GM12872 (cell line): ENCODE measurements at regions not wholly inside any gene's neighbourhood (a gene's known extent, or its start where the extent isn't known, plus 50 kb on each side); places are given as distances from the start of the nearest gene placed in this dataset.

ENCODE experiments used
- TF ChIP-seq, protein P1 (sequence below): IDR thresholded peaks from 3 replicates; pipeline ENCODE4 v1.5.1; 2011; ENCODE audit warnings: low read depth, mild to moderate bottlenecking, low read length, moderate library complexity; ENCODE audit not compliant: insufficient read depth

DNA sequence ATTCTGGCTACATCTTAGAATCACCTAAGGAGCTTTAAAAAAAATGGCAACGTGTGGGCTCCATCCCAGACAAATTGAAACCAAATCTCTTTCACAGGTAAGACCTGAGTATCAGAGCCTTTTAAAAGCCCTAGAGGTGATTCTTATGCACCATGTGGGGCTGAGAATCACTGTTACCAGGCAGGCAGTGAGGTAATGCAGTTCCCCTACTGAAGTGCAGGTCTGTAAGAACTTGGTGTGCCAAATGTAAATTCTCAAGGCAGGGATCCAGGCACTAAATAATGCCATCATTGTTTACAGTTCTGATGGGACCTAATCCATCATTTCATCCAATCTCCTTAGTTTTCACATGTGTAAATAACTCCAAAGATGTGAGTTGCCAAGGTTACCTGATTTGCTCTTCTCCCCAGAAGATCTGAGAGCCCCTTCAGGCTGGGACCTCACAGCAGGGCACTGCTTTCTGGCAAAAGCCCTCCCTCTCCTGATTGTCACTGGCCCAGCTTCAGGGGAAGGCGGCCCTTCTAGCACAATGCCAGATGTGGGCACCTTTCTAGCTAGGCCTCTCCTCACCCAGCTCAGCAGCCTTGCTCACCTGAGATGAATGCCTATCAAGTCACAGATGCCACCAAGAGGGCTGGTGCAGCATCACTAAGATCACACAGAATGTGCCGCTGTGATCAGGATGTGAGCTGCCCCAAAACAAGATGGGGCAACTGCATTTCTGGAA is 73.6 kb upstream of the RGPD5 start:
- TF ChIP-seq, protein P1, sequence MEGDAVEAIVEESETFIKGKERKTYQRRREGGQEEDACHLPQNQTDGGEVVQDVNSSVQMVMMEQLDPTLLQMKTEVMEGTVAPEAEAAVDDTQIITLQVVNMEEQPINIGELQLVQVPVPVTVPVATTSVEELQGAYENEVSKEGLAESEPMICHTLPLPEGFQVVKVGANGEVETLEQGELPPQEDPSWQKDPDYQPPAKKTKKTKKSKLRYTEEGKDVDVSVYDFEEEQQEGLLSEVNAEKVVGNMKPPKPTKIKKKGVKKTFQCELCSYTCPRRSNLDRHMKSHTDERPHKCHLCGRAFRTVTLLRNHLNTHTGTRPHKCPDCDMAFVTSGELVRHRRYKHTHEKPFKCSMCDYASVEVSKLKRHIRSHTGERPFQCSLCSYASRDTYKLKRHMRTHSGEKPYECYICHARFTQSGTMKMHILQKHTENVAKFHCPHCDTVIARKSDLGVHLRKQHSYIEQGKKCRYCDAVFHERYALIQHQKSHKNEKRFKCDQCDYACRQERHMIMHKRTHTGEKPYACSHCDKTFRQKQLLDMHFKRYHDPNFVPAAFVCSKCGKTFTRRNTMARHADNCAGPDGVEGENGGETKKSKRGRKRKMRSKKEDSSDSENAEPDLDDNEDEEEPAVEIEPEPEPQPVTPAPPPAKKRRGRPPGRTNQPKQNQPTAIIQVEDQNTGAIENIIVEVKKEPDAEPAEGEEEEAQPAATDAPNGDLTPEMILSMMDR = no peak

DNA sequence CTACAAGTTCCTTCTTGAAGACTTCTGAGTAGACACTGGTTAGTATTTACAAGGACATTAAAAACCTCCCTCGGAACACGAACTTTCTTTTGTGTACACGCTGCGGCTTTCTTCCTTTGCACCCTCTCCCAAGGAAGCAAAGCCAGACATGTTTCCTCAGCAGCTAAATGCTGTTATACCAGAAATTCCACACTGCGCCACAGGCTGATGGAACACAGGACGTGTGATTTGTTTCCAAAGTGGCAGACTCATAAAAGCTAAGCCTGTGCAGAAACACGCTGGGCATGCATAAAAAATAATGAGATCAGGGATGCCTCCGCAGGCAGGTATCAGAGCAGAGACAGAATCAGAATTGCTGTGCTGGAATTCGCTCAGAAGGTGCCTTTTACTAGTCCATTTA is 73.0 kb upstream of the RGPD5 start:
- TF ChIP-seq, protein P1 = no peak

DNA sequence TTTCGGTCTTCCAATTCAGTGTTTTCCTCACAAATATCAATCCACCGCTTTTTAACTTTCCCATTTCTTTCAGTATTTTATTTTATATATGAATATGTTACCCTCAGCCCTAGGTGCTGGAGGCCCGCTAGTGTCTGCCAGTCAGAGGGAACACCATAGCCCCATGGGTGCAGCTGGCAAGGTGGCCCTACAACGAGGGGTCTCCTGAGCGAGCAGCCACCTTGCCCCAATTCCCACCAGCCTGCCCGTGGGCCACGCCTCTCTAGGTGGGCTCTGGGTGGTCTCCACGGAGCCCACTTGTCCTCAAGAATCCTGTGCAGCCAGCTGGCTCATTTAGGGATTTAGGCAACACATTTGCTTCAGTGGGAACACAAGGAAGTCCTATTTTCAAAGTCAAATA is 72.5 kb upstream of the RGPD5 start:
- TF ChIP-seq, protein P1 = no peak

DNA sequence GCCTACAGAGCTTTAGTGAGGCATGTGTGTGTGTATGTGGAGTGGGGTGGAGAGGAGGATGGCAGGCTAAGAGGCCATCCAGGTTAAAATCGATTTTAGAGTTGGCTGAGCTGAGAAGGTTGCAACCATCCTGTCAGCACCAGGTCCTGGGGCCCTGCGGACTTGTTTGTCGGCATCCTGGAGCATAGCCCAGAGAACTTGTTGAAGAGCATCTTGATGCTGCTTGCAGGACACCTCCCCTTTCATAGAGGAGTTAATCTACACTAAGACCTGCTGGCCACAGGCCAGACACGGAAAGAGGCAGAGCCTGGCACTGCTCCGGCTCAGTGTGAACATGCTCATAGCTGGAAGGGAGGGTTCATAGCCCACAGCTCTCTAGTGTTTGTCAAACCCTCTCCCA is 72.1 kb upstream of the RGPD5 start:
- TF ChIP-seq, protein P1 = no peak

DNA sequence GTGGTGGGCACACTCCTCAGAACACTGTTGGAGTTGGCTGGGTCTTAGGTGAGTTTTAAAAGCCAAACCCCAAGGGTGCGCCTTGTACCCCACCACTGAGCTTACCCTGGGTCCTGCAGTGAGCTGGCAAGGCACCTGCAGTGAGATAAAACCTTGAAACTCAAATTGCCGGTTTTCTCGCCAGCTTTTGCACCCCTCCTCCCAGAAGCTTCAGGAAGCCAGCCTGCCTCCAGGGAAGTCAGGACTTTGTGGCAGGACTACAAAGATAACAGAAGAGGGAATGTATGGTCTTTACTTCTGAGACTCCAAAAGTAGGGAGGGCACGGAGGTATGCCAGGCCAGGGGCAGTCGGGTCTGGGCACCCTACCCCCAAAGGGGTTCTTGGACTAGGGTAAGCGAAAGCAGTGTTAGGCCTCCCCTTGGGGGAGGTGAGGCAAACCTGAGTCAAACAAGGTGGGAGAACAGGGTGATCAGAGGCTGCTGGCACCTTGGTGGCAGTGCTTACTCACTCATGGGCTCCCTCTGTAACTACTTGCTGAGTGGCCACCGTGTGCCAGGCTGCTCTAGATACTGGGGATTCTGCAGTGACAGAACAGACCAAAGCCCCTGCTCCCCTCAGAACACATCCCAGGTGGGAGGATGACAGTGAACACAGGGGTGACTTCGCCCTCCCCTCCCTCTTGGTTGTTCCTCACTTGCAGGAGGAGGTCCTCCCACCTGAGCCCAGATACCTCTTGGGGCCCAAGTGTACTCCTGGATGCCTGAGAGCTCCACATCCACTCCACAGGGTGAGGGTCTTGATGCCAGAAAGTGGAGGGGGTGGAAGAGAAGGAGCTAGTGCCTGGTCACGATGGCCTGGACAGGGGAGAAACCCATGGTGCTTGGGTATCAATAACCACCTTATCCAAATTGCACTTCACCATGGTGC is 69.3 kb upstream of the RGPD5 start:
- TF ChIP-seq, protein P1 = no peak

DNA sequence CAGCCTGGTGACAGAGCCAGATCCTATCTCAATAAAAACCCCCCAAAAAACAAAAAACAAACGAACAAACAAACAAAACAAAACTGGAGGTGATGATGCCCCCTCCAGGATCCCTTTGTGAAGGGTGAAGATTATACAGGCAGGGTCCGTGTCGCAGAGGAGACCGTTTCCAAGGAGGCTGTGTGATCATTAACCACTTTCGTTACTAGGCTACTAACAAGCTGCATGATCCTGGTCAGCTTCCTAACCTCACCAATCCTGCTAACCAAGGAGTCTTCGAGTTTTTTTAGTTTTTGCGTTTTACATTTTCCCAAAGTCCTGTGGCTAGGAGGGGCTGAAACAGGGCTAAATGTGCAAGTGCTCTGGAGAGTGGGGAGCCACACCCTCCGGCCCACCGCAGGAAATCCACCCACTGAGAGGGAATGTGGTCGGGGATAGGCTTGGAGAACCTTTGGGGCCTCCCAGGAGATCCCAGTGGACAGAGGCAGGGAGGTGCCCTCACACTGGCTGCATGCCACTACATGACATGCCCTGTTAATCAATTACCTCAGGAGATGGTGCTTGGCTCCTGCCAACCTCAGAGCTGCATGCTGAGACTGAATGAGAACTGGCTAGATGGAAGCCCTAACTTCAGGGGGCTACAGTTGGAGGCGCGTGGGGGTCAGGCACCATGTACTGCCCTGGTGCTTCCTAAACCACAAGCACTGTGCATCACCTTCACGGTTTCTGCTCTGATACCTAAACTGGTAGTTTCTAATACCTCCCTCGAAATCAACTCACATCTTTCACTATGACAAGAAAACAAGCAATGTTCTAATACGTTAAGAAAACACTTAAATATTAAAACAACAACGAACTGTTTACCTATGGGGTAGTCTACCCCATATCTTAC is 67.5 kb upstream of the RGPD5 start:
- TF ChIP-seq, protein P1 = no peak

DNA sequence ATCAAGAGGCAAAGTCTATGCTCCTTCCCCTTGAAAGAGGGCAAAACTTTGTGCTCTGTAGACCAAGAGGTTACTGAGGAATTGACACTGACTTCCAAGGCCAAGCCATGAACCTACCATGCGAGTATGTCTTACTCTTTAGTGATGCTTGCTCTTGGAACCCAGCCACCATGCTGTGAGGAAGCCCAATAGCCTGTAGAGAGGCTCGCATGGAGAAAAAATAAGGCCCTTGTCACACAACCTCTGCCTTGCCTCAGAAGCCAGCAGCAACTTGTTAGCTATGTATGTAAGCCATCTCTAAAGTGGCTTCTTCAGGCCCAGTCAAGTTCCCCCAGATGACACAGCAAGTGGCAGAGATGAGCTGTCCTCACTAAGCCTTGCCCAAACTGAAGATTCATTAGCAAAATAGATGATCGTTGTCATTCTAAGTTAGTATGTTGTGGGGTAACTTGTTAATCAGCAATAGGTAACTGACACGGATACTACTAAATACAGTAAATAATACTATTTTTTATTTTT is 66.1 kb upstream of the RGPD5 start:
- TF ChIP-seq, protein P1 = no peak
